Cortex of kidney (tissue), 1 donor: ENCODE measurements at regions not wholly inside any gene's neighbourhood (a gene's known extent, or its start where the extent isn't known, plus 50 kb on each side); places are given as distances from the start of the nearest gene placed in this dataset.
"Not testable (repeated sequence)": the region's sequence is repeated elsewhere in the genome, so short reads cannot be mapped to it uniquely, and the experiment has no call there.

Experiments used
- DNase-seq: peaks from one replicate; lab custom pipeline; 2025; lab: John Stamatoyannopoulos, UW

DNA sequence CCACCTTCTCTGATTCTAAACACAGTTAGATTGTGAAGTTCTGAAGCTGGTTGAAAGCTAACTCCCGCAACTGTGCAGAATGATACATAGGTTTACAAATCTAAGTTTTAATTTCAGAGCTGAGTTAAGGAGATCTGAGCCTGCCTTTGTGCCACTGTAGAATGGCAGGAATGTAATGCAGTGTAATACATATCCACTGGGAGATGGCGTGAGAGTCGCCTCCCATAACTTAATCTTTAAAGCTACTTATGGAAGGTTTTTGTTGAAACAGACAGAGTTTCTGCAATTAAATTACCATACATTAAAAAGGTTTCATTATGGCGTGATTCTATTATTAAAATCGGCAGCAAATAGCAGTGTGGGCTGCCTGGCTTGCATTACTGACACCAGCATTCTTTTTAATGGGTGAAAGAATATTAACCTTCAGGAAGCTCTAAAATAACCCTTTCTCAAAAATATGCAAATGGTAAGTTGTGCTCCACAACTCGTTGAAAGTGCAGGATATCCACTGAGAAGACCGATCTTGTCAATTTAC, 257.4 kb downstream of the OLFM4 start:
- DNase-seq, result no peak

DNA sequence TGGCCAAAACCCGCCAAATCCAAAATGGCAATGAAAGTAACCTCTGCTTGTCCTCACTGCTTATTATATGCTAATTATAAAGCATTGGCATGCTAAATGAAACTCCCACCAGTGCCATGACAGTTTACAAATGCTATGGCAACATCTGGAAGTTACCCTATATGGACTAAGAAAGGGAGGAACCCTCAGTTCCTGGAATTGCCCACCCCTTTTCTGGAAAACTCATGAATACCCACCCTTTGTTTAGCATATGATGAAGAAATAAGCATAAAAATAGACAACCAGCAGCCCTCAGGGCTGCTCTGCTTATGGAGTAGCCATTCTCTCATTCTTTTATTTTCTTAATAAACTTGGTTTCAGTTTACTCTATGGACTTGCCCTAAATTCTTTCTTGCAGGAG, 269.8 kb downstream of the OLFM4 start:
- DNase-seq, result no peak

DNA sequence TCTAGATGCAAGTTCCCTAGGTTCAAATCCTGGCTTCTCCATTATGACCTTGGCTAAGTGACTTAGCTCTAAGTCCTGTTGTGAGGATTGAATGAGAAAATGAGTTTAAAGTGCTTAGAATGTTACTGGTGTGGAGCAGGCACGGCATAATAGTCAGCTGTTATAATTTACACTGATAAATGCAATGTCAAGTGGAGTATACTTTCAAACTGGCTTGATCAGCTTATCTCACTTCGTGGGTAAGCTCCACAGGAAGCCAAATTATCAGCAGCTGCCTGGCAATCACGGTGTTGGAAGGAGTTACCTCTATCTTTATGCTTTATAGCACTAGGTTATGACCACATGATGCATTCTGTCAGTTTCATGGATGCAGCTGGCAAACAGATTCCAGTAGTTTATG, 272.8 kb downstream of the OLFM4 start:
- DNase-seq, result no peak

DNA sequence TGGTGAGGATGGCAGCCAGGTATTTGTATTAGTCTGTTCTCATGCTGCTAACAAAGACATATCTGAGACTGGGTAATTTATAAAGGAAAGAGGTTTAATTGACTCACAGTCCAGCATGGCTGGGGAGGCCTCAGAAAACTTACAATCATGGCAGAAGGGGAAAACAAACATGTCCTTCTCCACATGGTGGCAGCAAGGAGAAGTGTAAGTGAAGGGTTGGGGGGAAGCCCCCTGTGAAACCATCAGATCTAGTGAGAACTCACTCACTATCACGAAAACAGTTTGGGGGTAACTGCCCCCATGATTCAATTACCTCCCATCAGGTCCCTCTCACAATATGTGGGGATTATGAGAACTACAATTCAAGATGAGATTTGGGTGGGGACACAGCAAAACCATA, 276.8 kb downstream of the OLFM4 start:
- not testable (repeated sequence) for DNase-seq

DNA sequence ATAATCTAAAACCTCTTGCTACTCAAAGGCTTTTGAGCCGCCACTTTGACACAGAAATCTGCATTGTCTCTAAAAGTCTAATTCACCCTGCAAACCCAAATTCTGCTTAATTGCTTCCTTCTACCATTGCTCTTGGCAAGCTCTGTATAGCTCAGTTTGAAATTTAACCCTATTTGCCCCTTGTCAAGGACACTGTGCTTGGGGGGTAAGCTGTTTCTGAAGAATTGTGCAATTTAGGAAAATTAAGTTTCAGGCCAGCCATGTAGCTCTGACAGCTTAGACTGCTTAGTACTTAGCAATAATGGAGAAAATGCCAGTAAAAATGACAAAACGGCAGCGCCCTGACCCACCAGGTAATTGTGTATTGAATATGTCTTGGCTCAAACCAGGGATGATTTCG, 282.2 kb downstream of the OLFM4 start:
- no peak for DNase-seq

DNA sequence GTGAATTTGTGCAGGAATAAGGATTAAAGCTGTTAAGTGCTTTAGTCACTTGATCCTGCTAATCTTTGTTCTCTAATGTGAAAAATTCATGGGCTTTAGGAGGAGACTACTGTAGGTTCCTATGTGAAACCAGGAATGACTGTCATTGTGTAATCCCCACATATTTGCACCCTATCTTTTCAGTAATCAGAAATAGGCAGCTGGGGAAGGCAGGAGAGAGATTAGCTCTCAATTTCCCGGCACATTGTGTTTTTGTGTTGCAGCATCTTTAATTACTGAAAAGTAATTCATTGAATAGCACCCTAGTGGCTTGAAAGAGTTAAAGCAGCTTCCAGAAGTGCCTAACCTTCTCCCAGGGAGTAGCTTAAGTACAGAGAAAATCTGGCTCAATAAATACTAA, 282.9 kb downstream of the OLFM4 start:
- no peak for DNase-seq

DNA sequence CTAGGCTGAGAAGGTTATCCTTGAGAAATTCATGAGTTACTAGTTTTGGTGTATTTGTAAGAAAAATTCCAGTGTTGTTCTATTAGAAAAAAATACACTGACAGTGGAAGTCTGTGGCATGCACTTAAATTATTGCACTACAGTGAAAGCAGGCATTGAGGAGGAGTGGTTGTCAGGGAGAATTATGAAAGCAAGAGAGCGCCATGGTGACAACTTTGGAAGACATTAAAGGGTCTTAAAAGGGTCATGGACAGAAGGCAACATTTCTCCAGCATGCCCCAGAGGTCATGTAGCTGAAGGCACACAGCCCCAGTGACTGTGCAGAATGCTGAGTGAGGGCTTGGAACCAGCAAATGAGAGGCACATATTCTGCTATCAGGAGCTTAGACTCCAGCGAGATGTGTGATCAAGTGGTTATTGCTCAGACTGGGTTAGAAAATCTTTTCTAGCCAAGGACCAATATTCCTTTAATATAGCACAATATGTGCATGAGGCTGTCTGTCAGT, 292.7 kb downstream of the OLFM4 start:
- no peak for DNase-seq

DNA sequence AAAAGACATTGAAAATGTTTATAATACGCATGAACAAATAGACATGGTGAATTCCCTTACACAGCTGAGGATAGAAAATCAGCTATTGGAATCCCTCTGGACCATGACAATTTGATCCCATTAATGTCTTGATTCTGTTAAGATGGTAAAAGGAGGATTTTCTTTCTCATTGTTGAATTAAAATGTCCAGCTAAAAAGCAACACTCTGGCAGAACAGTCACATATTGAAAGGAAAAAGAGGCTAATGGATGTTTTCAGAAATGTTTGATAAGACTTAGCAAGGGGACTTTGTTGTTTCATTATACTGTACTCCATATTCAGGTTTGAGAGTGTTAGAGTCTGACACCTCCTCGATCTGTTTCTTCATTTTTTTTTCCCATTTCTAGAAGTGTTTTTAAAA, 296.0 kb downstream of the OLFM4 start:
- no peak for DNase-seq

DNA sequence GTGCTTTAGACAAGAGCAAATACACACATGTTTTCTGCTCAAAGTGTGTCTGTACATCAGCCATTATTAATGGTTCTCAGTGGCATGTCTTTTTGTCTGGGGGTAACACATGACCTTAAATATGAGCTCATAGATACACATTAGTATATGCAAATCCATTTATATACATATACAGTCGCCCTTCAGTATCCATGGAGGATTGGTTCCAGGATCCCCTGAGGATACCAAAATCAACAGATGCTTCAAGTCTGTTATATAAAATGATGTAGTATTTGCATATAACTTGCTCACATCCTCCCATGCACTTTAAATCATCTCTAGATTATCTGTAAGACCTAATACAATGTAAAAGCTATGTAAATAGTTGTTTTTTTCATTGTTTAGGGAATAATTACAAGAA, 298.1 kb downstream of the OLFM4 start:
- no peak for DNase-seq

DNA sequence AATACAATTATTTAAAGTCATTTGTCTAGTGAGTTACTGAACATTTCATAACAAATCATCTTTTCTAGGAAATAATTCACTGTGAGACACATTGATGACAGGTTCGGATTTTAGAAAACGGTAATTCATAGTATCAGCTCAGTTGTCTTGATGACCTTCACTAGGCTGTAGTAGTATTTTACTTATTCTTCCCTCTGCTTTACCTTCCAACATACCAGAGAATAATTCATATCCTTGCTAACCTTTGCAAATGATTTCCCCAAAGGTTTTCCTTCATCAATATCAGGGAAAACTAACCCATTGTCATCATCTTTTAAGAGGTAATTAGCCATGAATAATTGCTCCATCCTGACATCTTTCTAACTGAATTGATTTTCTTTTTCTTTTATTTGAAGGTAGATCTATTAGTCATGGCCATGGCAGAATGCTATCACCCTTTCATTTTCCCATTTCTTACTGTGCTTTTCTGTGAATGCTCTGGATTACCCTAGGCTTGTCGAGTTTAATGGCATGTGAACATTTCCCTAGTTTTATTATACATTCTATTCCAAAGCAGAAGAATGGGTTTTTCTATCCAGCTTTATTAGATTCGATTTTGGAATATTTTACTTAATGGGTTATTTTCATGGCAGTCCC, 299.2 kb downstream of the OLFM4 start:
- no peak for DNase-seq

DNA sequence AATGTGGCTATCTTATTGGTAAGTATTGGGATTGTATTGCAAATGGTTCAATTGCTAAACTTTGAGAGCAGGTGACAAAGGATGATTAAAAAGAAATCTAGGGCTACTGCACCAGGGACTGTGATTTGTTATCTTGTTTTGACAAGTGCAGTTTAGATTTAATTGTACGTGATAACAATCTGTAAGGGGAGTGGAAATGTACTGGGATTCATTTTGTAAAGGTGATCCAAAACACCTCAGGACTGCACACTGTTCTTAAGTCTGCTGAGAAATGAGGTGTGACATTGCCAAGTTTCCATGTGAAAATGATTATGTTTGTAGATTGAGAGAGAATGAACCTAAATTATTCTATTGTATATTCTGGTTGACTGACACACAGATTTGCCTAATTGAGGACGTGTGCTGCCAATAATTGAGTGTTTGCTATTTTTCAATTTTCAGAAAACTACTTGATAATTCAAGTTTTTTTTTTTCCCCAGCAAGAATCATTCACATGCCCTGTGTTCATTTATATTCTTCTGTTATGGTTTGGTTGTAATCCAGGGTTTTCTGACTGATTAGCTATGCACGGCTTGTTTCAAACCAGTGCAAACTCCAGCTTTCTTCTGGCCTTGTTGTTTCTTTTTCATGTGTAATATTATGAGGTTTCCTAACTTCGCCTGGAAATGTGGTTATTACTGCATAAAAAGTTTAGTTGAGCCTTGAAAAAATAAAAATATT, 308.0 kb downstream of the OLFM4 start:
- DNase-seq, result no peak

DNA sequence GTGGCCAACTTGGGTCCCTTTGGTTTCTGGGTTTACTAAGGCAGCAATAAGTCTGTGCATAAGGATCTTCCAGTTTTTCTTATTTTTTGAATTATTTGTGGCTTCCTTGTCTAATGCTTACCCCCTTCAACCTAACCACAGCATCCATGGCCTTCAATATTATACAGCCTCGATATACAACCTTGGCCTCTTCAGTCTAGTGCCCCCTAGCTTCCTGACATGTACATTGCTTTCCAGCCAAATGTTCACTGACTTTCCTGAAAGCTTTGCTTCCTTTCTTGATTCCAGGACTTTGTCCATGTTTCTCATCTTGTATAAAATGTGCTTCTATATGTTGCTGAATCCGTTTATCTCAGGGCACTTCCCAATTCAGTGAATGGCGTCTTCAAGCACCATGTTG, 310.1 kb downstream of the OLFM4 start:
- no peak for DNase-seq

DNA sequence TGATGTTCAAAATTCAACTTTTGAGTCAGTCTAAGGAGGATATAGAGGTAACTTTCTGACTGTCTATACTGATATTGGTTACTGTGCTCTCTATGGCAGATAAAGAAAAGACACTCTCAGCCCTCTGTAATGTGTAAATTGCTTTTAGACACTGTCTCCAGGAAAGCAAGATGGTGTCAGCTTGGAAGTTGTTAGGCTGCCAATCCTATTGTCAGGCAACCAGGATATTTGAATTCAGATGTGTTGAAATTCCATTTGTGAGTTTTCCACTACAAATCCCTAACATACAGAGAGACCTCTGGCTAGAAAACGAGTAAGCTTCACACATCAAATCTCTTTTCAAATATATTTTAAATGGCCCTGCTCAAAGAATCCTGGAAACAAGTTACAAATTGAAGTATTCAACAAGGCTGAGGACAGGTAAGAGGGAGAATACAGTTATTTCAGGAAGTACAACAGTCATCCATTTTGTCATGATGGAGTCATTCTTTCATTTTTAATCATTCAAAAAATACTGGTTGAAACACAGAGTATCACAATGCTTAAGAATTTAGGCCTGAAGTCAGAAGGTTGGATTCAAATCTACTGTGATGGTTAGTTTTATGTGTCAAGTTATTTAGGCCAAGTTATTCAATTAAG, 312.0 kb downstream of the OLFM4 start:
- DNase-seq, result no peak

DNA sequence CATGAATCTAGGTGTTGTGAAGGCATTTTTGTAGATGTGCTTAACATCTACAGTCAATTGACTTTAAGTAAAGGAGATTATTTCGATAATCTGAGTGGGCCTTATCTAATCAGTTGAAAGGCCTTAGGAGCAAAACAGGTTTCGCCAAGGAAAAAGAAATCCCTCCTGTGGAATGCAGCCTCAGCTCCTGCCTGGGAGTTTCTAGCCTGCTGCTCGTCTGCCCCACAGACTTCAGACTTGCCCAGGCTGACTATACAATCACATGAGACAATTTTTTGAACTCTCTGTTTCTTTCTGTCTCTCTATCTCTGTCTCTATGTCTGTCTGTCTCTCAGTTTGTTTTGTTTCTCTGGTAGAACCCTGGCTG, 312.5 kb downstream of the OLFM4 start:
- no peak for DNase-seq

DNA sequence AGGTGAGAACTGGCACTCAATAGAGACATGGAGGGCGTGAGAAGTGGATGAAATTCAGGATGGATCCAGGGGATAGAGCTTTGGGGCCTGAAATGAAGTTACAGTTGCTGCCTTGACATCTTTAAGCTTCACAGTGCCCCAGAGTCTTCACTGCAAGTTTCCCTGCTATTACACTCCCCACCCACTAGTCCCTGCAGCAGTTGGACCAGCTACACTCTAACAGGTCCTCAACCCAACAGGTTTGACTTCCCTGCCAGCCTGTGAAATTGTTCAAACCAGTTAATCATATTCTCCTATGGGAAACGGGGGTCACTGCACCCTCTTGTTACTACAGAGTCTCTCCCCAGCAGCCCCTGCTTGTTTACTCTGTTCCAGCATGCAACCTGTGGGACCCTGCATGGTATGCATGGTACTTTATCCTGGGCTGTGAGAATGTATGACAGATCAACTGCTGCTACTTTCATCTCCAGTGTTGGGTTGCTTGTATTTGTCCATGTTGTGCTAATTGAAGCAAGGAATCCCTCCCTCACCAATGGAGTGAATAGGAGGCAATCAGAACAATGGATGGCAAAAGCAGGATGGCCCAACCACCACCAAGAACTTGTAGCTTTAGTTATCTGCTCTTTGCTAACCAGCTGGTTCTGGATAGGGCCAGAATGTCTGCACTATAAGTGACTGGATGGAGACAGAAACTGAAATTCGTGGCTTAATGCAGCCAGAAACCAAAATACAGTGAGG, 314.2 kb downstream of the OLFM4 start:
- no peak for DNase-seq

DNA sequence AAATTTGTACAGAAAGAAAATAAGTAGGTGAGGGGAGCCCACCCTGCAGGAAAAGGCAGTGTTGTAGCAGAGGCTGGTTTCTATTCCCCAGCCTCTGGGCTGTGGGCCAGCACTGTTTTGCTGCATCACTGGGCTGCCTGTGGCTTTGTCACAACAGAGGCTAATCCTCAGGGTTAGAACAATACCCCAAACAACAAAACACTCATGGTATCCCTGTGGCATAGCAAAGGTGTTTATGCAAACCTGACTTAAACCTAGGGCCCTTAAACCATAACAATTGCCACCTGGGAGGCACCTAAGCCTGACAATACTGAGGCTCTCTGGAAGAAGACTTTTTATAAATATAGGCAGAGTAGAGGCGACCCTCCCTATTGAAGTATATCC, 314.7 kb downstream of the OLFM4 start:
- DNase-seq, result no peak

DNA sequence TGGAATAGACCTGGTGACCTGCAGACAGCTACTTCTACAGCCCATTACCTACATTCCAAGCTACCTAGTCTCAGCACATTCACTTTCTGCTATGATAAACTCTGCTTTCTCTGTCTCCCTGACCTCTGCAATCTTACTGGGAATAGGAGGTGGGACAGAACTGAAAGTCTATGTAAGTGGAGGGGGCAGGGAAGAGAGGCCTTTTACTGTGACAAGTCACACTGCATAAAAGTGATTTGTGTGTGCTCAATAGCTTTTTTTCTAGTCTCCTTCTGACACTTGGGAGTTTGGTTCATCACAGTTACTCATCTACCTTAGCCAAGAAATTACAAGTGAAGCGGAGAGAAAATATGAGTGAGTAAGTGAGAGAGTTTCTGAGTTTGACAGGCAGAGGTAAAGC, 322.4 kb downstream of the OLFM4 start:
- no peak for DNase-seq

DNA sequence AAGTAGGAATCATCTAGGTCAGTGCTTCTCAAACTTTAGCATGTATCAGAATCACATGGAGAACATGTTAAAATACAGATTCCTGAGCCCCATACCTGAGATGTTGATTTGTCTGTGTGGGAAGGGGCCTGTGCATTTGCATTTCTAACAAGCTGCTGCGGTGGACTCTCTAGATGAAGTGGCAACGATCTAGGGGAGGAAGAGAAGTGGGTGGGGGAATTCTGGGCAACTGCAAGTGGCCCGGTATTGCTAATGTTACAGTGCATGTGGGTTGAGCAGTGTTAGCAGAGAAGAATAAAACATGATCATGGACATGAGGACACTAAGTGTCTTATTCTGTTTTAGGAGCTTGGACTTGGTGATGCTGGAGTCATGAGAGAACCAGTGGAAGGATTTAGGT, 329.0 kb downstream of the OLFM4 start:
- no peak for DNase-seq

DNA sequence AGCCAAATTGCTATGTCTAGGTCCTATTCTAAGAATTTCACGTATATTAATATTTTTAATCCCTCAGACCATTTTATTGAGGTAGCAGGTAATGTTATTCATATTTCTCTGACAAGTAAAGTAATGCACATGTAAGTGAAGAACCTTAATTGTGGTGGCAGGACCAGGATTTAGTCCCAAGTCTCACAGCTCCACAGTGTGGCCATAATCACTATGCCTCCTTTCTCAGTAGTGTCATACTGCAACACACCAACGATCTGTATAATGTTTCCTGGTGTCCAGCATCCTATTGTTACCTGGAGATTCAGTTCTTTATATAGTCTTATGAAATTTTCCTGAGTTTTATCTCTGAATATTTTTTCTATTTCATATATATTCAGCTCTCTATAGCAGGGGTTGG, 340.3 kb downstream of the OLFM4 start:
- DNase-seq, result no peak

DNA sequence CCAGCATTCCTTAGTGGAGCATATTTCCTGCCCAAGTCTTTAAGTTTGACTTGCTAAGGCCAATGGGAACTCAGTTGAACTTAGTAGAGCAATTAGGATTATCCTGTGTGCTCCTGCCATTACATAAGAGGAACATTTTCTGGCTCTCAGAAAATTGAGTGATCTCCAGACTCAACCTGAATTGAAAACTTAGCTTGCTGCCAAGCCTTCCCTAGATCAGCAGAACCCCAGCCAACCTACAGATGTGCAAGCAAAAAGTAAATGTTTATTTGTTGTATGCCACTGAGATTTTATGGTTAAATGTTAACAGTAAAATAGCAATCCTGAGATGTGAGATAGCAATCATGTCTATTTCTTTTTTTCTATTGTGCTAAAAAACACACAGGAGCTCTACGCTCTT, 350.9 kb downstream of the OLFM4 start:
- no peak for DNase-seq

DNA sequence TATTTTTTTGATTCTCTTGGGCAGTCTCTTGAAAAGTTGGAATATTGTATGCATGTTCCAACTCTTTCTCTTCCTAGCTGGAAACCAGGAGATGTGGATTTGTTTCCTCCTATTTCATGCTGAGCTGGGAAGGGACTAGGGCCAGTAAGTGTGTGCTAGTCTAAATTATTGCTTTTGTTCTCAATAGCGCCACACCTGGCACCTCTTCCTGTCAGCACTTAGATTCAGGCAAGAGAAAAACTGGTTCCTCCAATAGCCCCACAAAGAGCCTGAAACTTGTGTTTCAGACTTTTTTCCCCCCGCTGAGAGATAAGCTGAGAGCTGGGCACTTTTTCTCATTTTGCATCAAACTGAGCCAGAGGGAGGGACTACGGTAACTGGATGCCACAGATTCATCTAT, 353.4 kb downstream of the OLFM4 start:
- no peak for DNase-seq

DNA sequence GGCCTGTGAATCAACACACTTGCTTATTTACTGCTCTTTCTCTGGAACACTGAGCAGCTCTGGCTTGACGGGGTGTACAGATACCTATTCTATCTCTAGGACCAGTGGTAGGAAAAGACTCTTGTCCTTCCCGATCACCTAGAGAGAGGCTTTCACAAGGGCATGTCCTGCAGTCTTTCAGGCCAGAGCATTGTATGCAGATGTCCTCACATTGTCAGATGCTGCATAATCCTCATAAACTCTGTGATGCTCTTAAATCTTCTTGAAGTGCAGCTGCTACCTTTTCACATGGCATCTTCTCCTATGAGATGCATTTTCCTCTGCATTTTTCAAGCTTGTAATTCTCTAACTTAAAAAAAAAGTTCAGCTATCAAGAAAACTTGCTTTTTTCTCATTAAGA, 369.4 kb downstream of the OLFM4 start:
- DNase-seq, result no peak

DNA sequence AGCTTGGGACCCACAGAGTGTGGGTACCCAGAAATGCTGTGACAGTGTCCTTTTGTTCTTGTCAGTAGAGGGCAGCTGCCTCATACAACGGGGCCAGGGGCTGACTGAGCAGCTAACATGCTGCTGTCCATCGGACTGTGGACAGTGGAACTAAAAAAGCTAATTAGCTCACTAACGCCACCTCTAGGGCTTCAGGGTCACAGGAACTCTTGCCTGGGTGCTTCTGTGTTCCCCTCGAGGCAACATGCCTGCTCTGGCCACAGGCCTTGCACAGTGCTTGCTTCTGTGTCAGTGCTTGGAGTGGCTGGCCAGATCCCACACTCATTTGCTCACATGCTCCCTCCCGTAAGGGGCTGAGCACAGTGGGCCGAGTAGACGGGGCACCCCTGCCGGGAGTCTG, 377.0 kb downstream of the OLFM4 start:
- DNase-seq, result no peak
